Activated effector memory CD4-positive, alpha-beta T cell treated with anti-CD3 and anti-CD28 coated beads, Interleukin-2, amount 50 U/mL, for 16 hours (primary cell): ENCODE measurements at regions not wholly inside any gene's neighbourhood (a gene's known extent, or its start where the extent isn't known, plus 50 kb on each side); places are given as distances from the start of the nearest gene placed in this dataset.

Experiments
- DNase-seq: peaks from one replicate; pipeline ENCODE4 v3.0.0-alpha.2; 2020

DNA sequence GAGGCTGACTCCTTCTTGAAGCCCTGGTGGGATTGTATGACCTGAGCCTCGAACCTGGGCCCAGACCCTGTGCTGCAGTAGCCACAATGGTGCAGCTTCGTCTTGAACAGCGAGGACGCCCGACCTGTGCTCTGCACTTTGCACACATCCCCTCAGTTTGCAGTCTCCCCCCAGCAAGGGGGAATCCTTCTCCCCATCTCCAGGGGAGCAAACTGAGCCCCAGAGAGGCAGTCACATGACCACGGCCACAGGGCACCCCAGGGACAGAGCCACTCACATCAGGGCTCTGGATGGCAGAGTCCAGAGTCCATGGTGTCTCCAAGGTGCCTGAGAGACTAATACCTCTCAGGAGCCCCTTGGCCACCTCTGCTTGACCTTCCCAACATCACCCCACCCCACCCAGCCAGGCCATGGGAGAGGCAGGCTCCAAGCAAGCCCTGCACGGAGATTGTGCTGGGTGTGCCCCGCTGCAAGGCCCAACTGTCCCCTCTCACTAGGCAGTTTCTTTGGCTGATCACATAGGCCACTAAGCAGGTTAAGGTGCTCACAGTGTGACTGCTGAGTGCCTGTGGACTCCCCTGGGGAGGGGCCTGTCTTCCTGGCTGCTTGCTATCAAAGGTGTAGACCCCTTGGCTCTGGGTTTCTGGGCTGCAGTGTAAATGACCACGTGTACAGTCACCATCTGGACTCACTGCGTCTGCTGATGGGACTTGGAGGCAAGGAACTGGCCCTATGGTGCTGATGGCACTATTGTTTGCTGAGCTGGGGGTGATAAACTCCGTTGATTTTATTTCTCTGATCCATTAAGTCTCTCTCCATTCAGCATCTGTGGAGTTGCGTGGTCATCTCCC lies 398.1 kb downstream of the MATN1 start:
- DNase-seq: no peak

DNA sequence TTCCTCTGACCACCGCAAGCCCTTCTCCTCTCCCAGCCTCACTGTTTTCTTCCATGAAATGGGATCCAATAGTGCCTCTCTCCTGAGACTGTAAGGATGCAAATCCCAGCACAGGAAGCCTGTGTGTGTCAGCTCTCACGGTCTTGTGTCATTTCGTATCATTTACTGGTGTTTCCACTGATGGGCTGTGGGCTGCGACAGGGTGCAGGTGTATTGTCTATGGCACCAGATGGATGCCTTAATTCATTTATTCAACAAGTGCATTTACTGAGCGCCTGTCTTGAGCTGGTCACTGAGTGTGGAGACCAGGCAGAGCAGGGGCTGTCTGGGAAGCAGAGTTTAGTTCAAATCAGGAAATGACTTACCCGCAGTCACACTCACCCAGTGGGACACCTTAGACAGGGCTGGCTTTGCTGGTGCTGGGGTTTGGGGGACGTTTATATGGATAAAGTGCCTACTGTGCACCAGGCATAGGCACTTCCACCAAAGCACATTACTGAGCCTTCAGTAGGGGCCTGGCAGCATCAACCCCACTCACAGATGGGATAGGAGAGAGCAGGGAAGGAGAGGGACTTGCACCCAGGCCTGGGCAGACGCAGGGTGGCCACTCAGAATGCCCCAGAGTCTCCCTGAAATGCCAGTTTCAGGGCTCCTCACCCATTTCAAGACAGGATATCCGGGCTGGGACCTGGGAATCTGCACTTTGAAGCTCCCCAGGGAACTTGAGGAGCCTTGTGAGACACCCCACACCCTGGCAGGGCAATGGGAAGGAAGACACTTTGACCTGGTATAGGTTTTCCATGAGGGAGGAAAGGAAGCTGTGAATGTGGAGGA lies 398.9 kb downstream of the MATN1 start:
- DNase-seq: no peak

DNA sequence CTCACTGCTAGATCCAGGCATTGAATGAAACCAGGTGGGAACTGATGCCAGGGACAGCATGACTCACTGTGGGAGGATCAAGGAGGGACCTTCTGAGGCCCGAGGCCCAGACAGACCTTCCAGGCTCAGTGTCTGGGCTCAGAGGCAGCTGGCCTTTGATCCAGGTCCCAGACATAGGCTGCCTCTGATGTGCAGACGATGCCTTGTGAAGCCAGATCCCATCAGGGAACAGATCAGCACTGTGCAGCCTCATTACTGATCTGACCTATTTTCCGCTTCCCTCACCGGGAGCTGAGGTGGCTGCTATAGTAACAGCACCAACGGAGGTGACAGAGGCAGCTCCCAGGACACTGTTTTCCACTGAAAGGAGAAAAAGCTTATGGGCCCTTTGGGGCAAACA lies 399.5 kb downstream of the MATN1 start:
- no peak for DNase-seq

DNA sequence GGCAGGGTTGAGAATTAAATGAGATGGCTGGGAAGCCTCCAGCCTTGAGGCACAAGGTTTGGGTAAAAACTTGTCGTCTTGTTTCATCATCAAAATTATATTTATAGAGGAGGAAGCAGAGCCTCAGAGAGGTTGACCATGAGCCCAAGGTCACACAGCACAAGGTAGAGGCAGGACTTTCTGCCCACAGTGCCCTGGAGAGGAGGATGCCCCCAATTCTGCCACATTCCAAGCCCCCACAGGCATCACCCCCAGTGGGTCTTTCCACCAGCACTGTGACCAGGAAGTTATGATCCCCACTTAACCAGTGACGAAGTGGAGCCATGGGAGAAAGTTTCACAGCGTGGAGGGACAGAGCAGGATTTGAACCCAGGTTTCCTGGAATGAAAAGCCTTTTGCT lies 400.0 kb downstream of the MATN1 start:
- no peak for DNase-seq

DNA sequence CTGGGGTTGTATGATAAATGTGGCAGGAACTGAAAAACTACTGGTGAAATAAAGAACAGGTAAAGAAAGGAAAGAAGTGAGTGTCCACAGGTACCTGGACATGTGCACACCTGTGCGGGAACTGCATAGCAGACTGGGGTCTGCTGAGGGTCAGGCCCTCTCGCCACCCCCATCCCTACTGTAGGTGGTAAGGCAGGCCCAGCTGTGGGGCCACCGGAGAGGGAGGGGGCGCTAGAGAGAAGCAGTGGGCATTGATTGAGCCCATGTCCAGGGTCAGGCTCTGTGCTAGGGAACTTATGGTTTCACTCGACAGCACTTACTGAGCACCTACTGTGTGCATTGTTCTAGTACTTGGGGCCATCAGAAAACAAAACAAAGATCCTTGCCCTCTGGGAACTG lies 400.5 kb downstream of the MATN1 start:
- DNase-seq: no peak

DNA sequence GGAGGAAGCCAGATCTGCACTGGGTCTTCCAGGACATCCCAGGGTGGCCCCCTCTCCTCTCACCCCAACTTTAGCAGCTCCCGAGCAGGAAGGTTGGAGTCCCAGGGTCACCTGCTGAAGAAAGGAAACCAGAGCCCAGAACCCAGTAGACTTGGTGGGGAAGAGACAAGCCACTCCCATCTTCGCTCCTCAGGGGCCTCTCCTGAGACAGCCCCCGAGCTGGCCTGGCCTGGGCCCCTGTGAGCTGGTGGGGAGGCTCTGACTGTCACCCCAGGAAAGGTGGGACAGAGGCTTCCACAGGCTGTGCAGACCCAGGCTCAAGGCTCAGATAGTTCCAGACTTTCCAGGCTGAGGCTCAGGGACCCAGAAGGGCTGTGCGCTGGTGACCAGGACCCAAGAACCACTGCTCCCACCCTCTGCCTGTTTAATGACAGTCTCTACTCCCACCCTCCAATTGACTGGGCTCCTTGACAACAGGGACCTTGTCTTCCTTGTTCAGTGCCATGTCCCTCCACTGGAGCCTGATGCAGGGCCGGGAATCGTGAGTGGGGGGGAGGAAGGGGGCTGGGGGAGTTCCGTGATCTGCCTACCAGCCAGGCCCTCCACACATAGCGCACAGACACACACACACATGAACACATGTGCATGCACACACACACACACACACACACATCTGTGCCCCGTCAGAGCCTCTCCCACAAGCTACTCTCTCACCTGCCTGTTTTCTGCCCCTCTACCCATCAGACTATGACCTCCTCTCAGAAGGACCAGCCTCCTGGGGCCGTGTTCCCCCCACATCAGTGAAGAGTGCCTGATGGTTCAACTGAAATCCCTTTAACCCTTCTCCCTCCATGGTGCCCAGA lies 401.2 kb downstream of the MATN1 start:
- DNase-seq: no peak

DNA sequence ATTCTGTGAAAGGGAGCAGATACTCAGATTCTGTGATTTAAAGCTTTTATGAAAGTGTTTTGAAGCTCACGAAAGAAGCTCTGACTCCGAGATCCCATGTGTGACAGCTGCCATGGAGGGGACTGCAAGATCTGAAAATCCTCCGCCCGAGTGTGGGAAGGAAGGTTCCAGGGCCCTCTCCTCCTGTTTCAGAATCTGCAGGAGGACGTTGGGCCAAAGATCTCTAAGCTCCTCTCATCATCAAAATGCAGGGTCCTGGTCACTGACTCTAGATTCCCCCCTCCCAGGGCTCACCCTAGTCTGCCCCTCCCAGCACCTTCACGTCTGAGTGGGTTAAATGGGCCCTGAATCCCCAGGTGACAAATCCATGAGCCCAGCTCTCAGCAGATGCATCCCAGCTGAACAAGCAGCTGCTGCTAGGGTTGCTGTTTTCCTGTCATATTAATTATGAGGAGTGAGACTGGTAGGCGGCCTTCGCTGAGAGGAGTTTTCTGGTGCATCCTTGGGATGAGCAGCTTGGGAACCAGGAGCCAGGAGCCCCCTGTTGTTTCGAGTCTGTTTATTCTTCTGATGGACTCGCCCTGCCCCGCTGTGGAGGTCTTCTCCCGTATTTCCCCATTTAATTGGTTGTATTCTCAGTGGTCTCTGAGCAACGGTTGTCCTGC lies 402.0 kb downstream of the MATN1 start:
- DNase-seq: no peak

DNA sequence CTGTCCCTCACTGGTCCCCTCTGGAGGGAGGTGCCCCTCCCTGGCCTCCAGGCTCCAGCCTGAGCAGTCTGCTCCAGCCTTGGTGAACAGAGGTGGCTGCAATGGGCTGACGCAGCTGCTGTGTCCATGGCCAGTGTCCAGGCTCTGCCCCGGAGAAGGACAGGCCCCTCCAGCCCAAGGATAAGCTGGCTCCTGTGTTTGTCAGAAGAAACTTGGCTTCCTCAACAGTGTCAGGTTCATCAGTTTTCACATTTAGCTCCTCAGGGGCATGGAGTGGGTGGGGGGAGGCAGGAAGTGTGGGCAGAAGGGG lies 402.8 kb downstream of the MATN1 start:
- no peak for DNase-seq

DNA sequence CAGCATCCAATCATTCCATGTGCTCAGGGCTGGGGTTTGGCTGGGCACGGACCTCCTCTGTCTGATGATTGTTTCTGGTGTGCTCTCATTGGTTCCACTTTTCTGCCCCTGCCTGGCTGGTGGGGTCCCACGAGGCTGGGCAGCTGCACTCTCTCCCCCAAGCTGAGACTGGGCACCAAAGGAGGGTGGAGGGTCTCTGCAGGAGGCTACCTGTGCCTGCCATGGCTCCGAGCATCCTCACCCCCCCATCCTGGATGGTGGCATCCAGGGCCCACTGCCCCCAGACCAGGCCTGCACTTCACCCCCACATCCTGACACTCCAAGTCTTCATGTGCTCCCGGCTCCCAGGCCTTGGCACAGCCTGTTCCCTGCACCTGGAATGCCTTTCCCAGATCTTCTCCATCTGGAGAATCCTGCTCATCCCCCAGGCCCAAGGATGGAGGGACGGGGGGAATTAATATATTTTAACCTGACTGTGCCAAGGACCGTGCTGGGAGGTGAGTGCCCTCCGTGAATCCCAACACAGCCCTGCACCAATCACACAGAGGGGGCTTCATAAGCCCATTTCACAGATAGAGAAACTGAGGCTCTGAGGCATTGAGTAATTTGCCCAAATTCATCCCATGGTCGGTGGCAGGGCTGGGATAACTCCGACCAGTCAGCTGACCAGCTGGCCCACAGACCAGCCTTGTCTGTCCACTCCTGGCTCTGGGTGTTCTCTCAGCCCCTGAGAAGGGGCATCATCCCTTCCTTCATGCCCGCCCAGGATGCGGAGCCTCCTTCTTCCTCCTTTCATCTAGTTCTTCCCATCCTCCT lies 403.4 kb downstream of the MATN1 start:
- DNase-seq: no peak

DNA sequence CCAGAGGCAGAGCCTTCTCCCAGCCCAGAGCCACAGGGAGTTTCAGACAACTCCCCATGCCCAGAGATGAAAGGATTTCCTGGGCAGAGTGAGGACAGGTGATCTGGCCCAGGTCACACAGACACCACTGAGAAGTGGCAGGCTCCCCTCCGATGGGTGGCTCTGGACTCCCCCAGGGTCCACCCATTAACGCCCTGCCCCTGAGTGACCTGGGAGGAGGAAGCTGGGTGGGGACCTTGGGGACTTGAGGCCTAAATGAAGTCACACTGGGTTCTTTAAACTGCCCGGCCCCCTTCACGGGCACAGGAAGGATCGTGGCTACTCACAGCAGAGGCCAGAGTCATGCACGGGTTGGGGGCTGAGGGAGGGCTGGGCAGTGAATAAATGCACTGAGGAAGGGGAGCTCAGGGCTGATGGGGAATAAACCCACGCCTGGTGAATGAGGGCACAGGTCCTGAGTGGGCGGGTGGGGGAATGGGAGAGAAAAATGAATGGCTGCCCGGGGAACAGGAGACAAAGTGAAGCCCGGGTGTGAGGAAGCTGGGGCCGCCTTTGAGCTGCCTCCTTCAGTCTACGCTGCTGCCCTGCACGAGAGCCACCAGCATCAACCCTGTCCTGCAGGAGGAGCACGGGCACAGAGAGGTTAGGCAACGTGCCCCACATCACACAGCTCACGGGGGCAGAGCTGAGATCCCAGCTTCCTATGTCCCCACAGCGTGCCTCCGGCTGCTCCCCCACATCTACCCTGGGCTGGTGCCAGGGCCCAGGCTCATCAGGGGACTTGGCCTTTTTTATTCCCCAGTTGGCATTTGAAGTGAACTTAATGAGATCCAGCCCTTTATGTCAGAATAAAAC lies 404.3 kb downstream of the MATN1 start:
- no peak for DNase-seq

DNA sequence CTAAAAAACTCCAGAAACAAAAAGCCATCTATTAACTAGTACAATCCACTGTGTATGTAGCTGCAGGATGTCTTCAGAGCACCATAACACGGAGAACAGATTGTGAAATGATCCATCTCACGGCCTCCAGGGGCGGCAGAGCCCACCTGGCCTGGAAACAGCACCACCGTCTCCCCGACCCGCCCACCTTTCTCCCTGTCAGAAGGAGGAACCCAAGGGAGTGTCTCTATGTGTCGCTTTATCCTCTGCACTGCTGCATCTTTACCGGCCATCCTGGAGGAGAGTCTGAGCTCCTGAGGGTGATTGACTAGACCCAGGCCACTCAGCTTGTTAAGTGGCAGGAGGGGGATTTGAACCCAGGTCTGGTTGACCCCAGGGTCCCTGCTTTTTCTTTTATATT lies 405.0 kb downstream of the MATN1 start:
- no peak for DNase-seq

DNA sequence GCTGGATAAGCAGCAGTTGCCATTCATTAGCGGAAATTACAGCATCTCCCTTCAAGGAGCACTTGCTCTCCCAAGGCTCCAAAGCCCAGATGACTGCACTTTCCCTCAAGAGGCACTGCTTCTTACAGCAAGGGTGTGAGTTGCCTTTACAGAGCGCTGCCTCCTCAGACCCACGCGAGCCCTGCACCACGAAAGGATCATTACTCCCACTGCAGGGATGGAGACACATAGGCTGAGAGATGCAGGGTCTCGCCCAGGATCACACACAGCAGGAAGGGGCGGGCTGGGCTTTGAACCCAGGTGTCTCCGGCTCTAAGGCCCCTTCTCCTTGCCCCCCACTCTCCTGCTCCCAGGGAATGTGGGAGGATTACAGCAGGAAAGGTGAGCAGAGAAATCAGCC lies 405.5 kb downstream of the MATN1 start:
- DNase-seq: no peak

DNA sequence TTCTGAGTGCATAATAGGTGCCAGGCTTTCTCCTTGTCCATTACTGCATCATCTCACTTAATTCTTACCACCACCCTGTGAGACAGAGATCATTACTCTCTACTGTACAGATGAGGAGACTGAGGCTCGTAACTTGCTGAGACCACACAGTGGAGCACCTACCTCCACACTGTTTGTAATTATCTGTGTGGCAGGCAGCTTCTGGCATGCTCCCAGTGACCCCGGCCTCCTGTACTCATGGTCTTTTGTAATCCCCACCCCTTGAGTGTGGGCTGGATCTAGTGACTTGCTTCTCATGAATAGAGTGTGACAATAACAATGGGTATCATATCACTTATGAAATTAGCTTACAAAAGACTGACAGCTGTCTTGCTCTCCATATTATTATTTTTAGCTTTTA lies 407.3 kb downstream of the MATN1 start:
- DNase-seq: no peak

DNA sequence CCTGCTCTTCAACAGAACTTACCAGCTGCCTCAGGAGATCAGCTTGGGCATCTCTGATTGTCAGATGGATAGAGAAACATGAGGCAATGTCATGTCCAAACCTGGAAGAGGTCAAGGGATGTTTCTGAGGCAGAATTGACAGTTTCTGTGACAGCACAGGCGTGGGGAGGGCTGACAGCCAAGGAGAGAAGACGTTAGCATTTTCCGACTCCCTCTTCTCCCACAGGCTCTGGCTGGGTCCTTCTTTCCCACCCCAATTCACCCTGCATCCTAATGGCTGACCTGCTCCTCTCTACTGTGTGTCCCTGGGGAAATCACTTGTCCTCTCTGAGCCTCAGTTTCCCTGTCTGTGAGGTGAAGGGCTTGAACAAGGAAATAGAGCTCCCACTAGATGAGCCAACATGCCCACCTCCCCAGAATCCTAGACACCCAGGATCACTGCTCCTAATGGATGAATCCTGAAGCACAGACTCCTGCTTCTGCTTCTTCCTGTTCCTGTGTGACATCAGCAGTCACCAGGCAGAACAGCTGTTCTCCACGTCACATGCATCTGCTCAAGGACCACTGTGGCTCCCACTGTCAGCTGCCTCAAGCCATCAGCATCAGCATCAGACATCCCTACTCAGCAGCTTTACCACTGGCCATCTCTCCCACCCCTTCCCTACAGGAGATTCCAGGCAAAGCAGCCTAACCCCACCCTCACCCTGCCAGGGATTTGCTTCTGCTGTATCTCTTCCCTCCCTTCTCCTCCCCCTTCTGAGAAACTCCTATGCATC lies 408.0 kb downstream of the MATN1 start:
- DNase-seq: no peak

DNA sequence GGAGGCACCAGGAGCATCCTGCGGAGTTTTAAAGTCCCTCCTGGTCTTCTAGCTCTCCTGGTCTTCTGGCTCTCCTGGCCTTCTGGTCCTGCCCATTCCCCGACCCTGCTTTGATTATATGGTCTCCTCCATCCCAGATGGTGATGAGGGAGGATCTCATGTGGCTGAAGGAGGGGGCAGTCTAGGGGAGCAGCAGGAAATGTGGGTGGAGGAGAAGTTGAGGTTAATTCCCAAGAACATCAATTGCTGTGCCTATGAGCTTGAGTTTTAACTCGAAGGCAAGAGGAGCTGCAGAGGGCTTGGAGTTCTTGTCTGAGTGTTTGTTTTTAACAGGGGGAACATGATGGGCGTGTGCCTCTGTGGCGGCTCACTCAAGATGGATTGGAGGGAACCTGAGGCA lies 408.8 kb downstream of the MATN1 start:
- DNase-seq: no peak

DNA sequence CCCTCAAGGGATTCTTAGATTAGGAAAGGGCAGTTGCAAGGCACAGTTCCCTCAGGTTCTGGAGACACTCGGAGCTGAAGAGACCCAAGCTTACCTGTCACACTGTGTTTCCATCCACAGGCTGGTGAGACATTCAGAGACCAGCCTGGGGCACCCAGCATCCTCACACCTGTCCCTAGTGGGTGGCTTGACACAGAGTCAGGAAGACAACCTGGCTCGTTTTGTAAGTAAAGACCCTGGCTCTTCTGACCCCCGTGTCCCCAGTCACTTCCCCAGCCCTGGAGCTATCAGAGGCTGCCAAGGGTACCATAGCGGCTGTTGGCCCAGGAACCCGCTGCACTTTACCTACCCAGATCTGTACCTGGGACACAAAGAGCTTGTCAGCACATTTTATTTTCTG lies 409.8 kb downstream of the MATN1 start:
- no peak for DNase-seq

DNA sequence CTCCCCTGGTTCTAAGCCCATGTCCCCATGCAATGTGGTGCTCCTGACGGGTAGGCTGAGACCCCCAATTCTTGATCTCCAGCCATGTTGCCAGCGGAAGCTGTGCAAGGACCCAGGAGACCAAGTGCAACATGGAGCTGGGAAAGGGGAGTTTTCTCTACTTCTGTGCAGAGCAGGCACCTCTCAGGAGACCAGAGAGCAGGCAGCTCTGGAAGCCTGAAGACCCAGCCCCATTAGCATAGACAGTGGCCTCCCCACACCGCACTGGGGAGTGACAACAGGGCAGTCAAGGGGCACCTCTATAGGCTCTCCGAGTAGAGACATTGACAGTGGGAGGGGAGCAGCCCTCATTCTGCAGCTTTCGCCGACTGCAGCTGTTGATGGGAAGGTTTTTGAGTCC lies 410.2 kb downstream of the MATN1 start:
- DNase-seq: no peak

DNA sequence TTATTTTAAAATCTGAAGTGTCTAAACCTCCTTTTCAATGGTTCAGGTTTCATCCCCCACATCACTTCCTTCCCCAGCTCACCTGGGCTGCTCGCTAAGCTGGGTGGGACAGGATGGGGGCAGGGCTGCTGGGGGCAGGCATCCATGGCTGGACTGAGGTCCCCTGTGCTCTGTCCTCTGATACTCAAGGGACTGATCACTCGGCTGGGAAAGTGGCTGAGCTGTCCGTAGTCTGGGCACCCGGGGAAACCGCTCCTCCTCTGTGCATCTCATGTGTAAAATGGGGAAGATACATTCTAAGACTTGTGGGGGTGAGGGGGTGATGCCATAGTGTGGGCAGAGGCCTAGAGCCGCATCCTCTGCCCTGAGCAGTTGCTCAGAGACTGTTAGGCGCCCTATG lies 411.2 kb downstream of the MATN1 start:
- DNase-seq: no peak

DNA sequence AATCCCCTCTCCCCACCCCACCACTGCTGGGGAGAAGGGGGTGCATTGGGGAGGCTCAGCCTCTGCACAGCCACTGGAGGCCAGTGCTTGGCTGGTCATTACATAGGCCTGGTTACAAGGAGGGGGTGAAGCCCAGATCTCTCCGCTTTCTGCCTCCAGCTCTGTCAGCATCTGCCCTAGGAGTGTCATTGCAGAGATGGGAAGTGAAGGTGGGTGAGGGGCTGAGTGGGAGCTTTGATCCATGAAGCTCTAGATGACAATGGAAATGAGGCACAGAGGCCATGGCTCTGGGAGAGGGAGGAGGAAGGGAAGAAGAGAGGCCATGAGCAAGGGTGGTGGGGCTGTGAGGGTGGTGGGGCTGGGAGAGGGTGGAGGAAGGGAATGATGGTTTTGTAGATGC lies 411.6 kb downstream of the MATN1 start:
- no peak for DNase-seq
